Activated T-cell treated with anti-CD3 and anti-CD28 coated beads, Interleukin-2, amount 50 U/mL, for 48 hours (primary cell): ENCODE measurements at regions not wholly inside any gene's neighbourhood (a gene's known extent, or its start where the extent isn't known, plus 50 kb on each side); places are given as distances from the start of the nearest gene placed in this dataset.
"Not testable (repeated sequence)": the region's sequence is repeated elsewhere in the genome, so short reads cannot be mapped to it uniquely, and the experiment has no call there.

Experiments used
- DNase-seq, 2 experiments: peaks; one replicate each; pipeline ENCODE4 v3.0.0-alpha.2; 2020

GRCh38 chr17:77786090-77786489 is 172.4 kb upstream of the TNRC6C start:
- no peak for DNase-seq

GRCh38 chr17:77786740-77787505 is 171.6 kb upstream of the TNRC6C start:
- no peak for DNase-seq

GRCh38 chr17:77790143-77790829 is 168.2 kb upstream of the TNRC6C start:
- DNase-seq = no peak

- DNase-seq = no peak
These were observed 165.9 kb upstream of the TNRC6C start for GRCh38 chr17:77792626-77793025.

GRCh38 chr17:77793146-77793970 is 165.1 kb upstream of the TNRC6C start:
- DNase-seq = no peak

- DNase-seq = no peak
These were observed 164.6 kb upstream of the TNRC6C start for GRCh38 chr17:77793971-77794235.

GRCh38 chr17:77794846-77795245 is 163.7 kb upstream of the TNRC6C start:
- DNase-seq = no peak

GRCh38 chr17:77795685-77796084 is 162.8 kb upstream of the TNRC6C start:
- DNase-seq = no peak

GRCh38 chr17:77796176-77796860 is 162.2 kb upstream of the TNRC6C start:
- DNase-seq = no peak

- no peak for DNase-seq
These were observed 160.5 kb upstream of the TNRC6C start for GRCh38 chr17:77798031-77798430.

GRCh38 chr17:77798481-77798880 is 160.0 kb upstream of the TNRC6C start:
- DNase-seq = no peak

GRCh38 chr17:77800816-77801215 is 157.7 kb upstream of the TNRC6C start:
- no peak for DNase-seq

GRCh38 chr17:77801545-77802332 is 156.8 kb upstream of the TNRC6C start:
- no peak for DNase-seq

- DNase-seq = no peak
These were observed 156.2 kb upstream of the TNRC6C start for GRCh38 chr17:77802333-77802615.

- no peak for DNase-seq
These were observed 155.7 kb upstream of the TNRC6C start for GRCh38 chr17:77802811-77803220.

GRCh38 chr17:77803726-77804125 is 154.8 kb upstream of the TNRC6C start:
- DNase-seq = no peak

- DNase-seq = no peak
These were observed 153.6 kb upstream of the TNRC6C start for GRCh38 chr17:77804796-77805426.

- not testable (repeated sequence) for DNase-seq
These were observed 152.5 kb upstream of the TNRC6C start for GRCh38 chr17:77805970-77806369.

- no peak for DNase-seq
These were observed 151.3 kb upstream of the TNRC6C start for GRCh38 chr17:77807051-77807745.

GRCh38 chr17:77807746-77808441 is 150.6 kb upstream of the TNRC6C start:
- DNase-seq = no peak
